Caki2 (cell line): ENCODE measurements at regions not wholly inside any gene's neighbourhood (a gene's known extent, or its start where the extent isn't known, plus 50 kb on each side); places are given as distances from the start of the nearest gene placed in this dataset.
A peak's percentile ranks its signal among the peaks of the same experiment; 100 is the strongest.

Experiments used
- DNase-seq: peaks from one replicate; pipeline ENCODE4 v3.0.0-alpha.2; 2015; ENCODE audit warnings: low read depth
- in situ Hi-C: cut with HindIII; loops from 2 replicates; pipeline ENCODE4 v1.10.0; 2016; ENCODE audit warnings: low sequenced_read_pairs, low pct_unique_long_range_greater_than_20kb, mixed read lengths

GRCh38 chrX:39171686-39172085 lies 370.4 kb downstream of the MID1IP1 start:
- in situ Hi-C loops = no loop called here
- no peak for DNase-seq

GRCh38 chrX:39174241-39174771 lies 373.0 kb downstream of the MID1IP1 start:
- in situ Hi-C loops = no loop called here
- DNase-seq = no peak

GRCh38 chrX:39174772-39175417 lies 373.6 kb downstream of the MID1IP1 start:
- in situ Hi-C loops = no loop called here
- DNase-seq = no peak

GRCh38 chrX:39175418-39176057 lies 374.3 kb downstream of the MID1IP1 start:
- no peak for DNase-seq
- in situ Hi-C loops = no loop called here

GRCh38 chrX:39176105-39176504 lies 374.8 kb downstream of the MID1IP1 start:
- in situ Hi-C loops = no loop called here
- DNase-seq = no peak

- in situ Hi-C loops = no loop called here
- DNase-seq = no peak
These were observed 388.2 kb downstream of the MID1IP1 start for GRCh38 chrX:39189431-39189830.

GRCh38 chrX:39194673-39195072 lies 393.4 kb downstream of the MID1IP1 start:
- DNase-seq = no peak
- in situ Hi-C loops = no loop called here

GRCh38 chrX:39195156-39195555 lies 393.9 kb downstream of the MID1IP1 start:
- in situ Hi-C loops = no loop called here
- DNase-seq = no peak

GRCh38 chrX:39196192-39197102 lies 395.2 kb downstream of the MID1IP1 start:
- peak; percentile 72 for DNase-seq

GRCh38 chrX:39199429-39199828 lies 398.2 kb downstream of the MID1IP1 start:
- in situ Hi-C loops = no loop called here
- no peak for DNase-seq

More at GRCh38 chrX:39196192-39197102, 395.2 kb downstream of the MID1IP1 start:
- in situ Hi-C loops = no loop called here

GRCh38 chrX:39201305-39201990 lies 400.2 kb downstream of the MID1IP1 start:
- DNase-seq = peak; percentile 50
- in situ Hi-C loops = no loop called here

- in situ Hi-C loops = no loop called here
These were observed 401.4 kb downstream of the MID1IP1 start for GRCh38 chrX:39202641-39203040.

GRCh38 chrX:39203427-39203826 lies 402.2 kb downstream of the MID1IP1 start:
- in situ Hi-C loops = no loop called here
- no peak for DNase-seq

More at GRCh38 chrX:39202641-39203040, 401.4 kb downstream of the MID1IP1 start:
- DNase-seq = no peak

- in situ Hi-C loops = no loop called here
- DNase-seq = no peak
These were observed 403.1 kb downstream of the MID1IP1 start for GRCh38 chrX:39204353-39204752.

GRCh38 chrX:39204945-39205344 lies 403.7 kb downstream of the MID1IP1 start:
- in situ Hi-C loops = no loop called here

GRCh38 chrX:39205467-39205866 lies 404.2 kb downstream of the MID1IP1 start:
- DNase-seq = no peak
- in situ Hi-C loops = no loop called here

More at GRCh38 chrX:39204945-39205344, 403.7 kb downstream of the MID1IP1 start:
- no peak for DNase-seq

- in situ Hi-C loops = no loop called here
- no peak for DNase-seq
These were observed 405.3 kb downstream of the MID1IP1 start for GRCh38 chrX:39206399-39207145.

- in situ Hi-C loops = no loop called here
- no peak for DNase-seq
These were observed 410.2 kb downstream of the MID1IP1 start for GRCh38 chrX:39211501-39211900.
